ENCODE measurements at regions not wholly inside any gene's neighbourhood (a gene's known extent, or its start where the extent isn't known, plus 50 kb on each side); places are given as distances from the start of the nearest gene placed in this dataset.

GRCh38 chr22:22391543-22391942, 117.0 kb downstream of the ZNF280B start:
- no peaks in the 10 kb centered on the region for H3K4me1 ChIP-seq (ENCODE audit: control insufficient read depth in 2 of 2, insufficient read depth in 2 of 2, low read length in 2 of 2)
- H3K27me3 ChIP-seq (ENCODE audit: control insufficient read depth in 2 of 2, insufficient read depth in 2 of 2, low read length in 2 of 2): no peaks in the 10 kb centered on the region
- no peaks in the 10 kb centered on the region for H3K9me3 ChIP-seq (ENCODE audit: control insufficient read depth in 2 of 2, low read length in 2 of 2)
- H3K36me3 ChIP-seq (ENCODE audit: control insufficient read depth in 2 of 2, insufficient read depth in 2 of 2, low read length in 2 of 2): no peaks in the 10 kb centered on the region
- no peak overlapping the region for H3K27ac ChIP-seq (ENCODE audit: low read depth in 2 of 2, low read length in 2 of 2)
- no peak overlapping the region for H3K9ac ChIP-seq (ENCODE audit: low read depth in 1 of 2, low read length in 2 of 2)
- H3K4me3 ChIP-seq (ENCODE audit: low read length in 2 of 2): no peak overlapping the region

DNA sequence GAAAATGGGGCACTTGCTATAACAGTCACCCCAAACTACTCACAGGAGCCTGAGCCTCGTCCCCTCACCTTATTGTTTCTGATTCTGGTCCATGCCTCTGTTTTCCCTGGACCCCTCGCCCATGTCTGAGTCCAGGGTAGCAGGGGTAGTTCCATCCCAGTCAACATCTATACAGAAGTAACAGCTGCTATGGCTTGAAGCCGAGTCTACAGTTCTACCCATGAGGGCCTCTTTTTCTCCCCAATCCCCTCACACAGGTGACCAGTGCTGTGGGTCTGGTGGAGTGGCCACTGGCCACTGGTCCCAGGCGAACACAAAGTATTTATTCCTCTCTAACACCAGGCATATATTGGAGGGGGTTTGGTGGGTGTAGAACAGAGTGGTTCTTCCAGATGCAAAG, 116.4 kb downstream of the ZNF280B start:
- no peak overlapping the region for H3K4me3 ChIP-seq (ENCODE audit: low read length in 2 of 2)
- no peak overlapping the region for H3K27ac ChIP-seq (ENCODE audit: low read depth in 2 of 2, low read length in 2 of 2)
- no peaks in the 10 kb centered on the region for H3K27me3 ChIP-seq (ENCODE audit: control insufficient read depth in 2 of 2, insufficient read depth in 2 of 2, low read length in 2 of 2)
- no peaks in the 10 kb centered on the region for H3K4me1 ChIP-seq (ENCODE audit: control insufficient read depth in 2 of 2, insufficient read depth in 2 of 2, low read length in 2 of 2)
- no peaks in the 10 kb centered on the region for H3K9me3 ChIP-seq (ENCODE audit: control insufficient read depth in 2 of 2, low read length in 2 of 2)
- no peak overlapping the region for H3K9ac ChIP-seq (ENCODE audit: low read depth in 1 of 2, low read length in 2 of 2)
- no peaks in the 10 kb centered on the region for H3K36me3 ChIP-seq (ENCODE audit: control insufficient read depth in 2 of 2, insufficient read depth in 2 of 2, low read length in 2 of 2)

DNA sequence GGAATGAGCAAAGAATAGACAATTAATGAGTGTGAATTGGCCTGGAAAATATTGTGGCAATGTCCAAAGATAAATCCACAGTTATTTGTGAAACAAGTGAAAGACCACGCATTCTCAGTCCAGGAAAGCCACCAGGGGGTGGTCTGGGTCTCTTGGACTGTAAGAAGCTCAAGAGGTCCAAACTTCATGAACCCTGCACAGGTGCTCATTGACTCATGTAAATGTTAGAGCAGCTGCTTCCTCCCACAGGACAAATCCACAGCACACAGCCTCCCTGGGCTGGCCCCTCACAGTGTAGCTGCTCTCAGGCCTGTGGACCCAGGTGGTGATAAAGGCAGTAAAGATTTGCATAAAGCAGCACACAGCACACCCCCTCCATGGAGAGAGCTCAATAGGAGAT, 114.0 kb downstream of the ZNF280B start:
- no peaks in the 10 kb centered on the region for H3K27me3 ChIP-seq (ENCODE audit: control insufficient read depth in 2 of 2, insufficient read depth in 2 of 2, low read length in 2 of 2)

DNA sequence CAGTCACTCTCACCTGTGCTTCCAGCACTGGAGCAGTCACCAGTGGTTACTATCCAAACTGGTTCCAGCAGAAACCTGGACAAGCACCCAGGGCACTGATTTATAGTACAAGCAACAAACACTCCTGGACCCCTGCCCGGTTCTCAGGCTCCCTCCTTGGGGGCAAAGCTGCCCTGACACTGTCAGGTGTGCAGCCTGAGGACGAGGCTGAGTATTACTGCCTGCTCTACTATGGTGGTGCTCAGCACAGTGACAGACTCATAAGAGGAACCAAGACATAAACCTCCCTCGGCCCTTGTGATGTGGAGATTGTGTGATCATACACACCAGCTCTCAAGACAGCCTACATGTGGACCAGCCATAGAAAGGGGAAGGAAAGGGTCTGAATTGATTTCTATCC, 113.3 kb downstream of the ZNF280B start:
- Histone ChIP-seq H3K27me3 (ENCODE audit: control insufficient read depth in 2 of 2, insufficient read depth in 2 of 2, low read length in 2 of 2) (no peaks in the 10 kb centered on the region), H3K9ac (ENCODE audit: low read depth in 1 of 2, low read length in 2 of 2) (no peak overlapping the region), H3K27ac (ENCODE audit: low read depth in 2 of 2, low read length in 2 of 2) (no peak overlapping the region)

More for the DNA sequence above, 114.0 kb downstream of the ZNF280B start:
- Histone ChIP-seq H3K4me3 (ENCODE audit: low read length in 2 of 2) (no peak overlapping the region), H3K9ac (ENCODE audit: low read depth in 1 of 2, low read length in 2 of 2) (no peak overlapping the region), H3K27ac (ENCODE audit: low read depth in 2 of 2, low read length in 2 of 2) (no peak overlapping the region), H3K4me1 (ENCODE audit: control insufficient read depth in 2 of 2, insufficient read depth in 2 of 2, low read length in 2 of 2) (no peaks in the 10 kb centered on the region), H3K36me3 (ENCODE audit: control insufficient read depth in 2 of 2, insufficient read depth in 2 of 2, low read length in 2 of 2) (no peaks in the 10 kb centered on the region), H3K9me3 (ENCODE audit: control insufficient read depth in 2 of 2, low read length in 2 of 2) (no peaks in the 10 kb centered on the region)

DNA sequence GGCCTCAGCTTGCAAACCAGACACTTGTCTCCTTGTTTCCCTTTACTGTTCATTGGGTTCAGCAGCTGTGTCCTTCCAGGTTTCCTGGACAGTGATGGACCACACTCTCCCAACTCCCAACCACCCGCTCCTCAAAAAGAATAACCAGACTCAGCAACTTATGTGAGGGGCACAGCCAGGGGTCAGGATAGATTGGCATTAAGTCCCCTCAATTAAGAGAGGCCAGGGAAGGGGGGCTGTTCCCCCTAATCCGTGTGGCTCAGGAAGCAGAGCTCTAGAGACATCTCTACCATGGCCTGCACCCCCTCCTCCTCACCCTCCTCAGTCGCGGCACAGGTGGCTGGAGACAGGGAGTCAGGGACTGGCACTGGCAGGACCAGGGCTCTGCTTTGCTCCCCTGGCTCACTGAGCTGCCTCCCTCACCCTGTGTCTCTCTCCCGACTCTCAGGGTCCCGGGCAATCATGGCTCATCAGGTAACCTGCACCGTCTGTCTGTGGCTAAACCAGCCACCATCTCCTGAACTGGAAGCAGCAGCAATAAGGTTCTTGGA, 111.7 kb downstream of the ZNF280B start:
- Histone ChIP-seq H3K27ac (ENCODE audit: low read depth in 2 of 2, low read length in 2 of 2) (no peak overlapping the region), H3K4me1 (ENCODE audit: control insufficient read depth in 2 of 2, insufficient read depth in 2 of 2, low read length in 2 of 2) (no peaks in the 10 kb centered on the region), H3K9ac (ENCODE audit: low read depth in 1 of 2, low read length in 2 of 2) (no peak overlapping the region), H3K27me3 (ENCODE audit: control insufficient read depth in 2 of 2, insufficient read depth in 2 of 2, low read length in 2 of 2) (no peaks in the 10 kb centered on the region), H3K36me3 (ENCODE audit: control insufficient read depth in 2 of 2, insufficient read depth in 2 of 2, low read length in 2 of 2) (no peaks in the 10 kb centered on the region), H3K4me3 (ENCODE audit: low read length in 2 of 2) (no peak overlapping the region), H3K9me3 (ENCODE audit: control insufficient read depth in 2 of 2, low read length in 2 of 2) (no peaks in the 10 kb centered on the region)

More for the DNA sequence above, 113.3 kb downstream of the ZNF280B start:
- Histone ChIP-seq H3K4me1 (ENCODE audit: control insufficient read depth in 2 of 2, insufficient read depth in 2 of 2, low read length in 2 of 2) (no peaks in the 10 kb centered on the region), H3K36me3 (ENCODE audit: control insufficient read depth in 2 of 2, insufficient read depth in 2 of 2, low read length in 2 of 2) (no peaks in the 10 kb centered on the region), H3K4me3 (ENCODE audit: low read length in 2 of 2) (no peak overlapping the region), H3K9me3 (ENCODE audit: control insufficient read depth in 2 of 2, low read length in 2 of 2) (no peaks in the 10 kb centered on the region)

- no peak overlapping the region for H3K9ac ChIP-seq (ENCODE audit: low read depth in 1 of 2, low read length in 2 of 2)
- no peak overlapping the region for H3K4me3 ChIP-seq (ENCODE audit: low read length in 2 of 2)
- H3K4me1 ChIP-seq (ENCODE audit: control insufficient read depth in 2 of 2, insufficient read depth in 2 of 2, low read length in 2 of 2): no peaks in the 10 kb centered on the region
- H3K36me3 ChIP-seq (ENCODE audit: control insufficient read depth in 2 of 2, insufficient read depth in 2 of 2, low read length in 2 of 2): no peaks in the 10 kb centered on the region
- no peaks in the 10 kb centered on the region for H3K27me3 ChIP-seq (ENCODE audit: control insufficient read depth in 2 of 2, insufficient read depth in 2 of 2, low read length in 2 of 2)
- H3K9me3 ChIP-seq (ENCODE audit: control insufficient read depth in 2 of 2, low read length in 2 of 2): no peaks in the 10 kb centered on the region
- no peak overlapping the region for H3K27ac ChIP-seq (ENCODE audit: low read depth in 2 of 2, low read length in 2 of 2)
These were observed 111.2 kb downstream of the ZNF280B start for GRCh38 chr22:22397292-22397870.

DNA sequence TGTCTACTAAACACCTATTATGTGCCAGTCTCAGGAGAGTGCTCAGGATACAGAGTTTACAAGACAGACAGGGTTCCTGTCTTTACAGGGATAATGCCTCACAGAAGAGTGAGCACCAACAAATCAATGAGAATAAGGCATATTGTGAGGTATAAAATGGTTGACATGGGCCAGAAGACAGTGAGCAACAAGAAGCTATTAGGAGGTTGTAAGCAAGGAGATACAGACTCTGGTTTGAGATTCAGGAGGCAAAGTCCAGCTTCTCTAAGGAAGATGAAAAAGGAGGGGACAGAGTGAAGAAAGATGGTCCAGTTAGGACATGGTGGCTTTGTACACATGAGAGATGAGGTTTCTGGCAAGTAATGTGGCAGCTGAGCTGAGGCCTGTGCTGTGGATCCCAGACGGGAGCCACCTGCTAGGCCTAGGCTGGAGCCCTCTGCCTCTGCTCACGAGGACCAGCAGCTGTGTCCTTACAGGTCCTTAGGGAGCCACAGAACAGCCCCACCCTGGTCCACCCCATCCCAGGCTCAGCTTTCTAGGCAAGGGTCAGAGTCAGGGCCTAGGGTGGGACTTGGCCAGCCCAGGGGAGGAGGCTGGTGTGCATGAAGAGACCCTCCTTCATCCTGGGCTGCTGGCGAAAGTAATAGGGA, 110.5 kb downstream of the ZNF280B start:
- Histone ChIP-seq H3K9me3 (ENCODE audit: control insufficient read depth in 2 of 2, low read length in 2 of 2) (no peaks in the 10 kb centered on the region), H3K4me3 (ENCODE audit: low read length in 2 of 2) (no peak overlapping the region), H3K36me3 (ENCODE audit: control insufficient read depth in 2 of 2, insufficient read depth in 2 of 2, low read length in 2 of 2) (no peaks in the 10 kb centered on the region), H3K27ac (ENCODE audit: low read depth in 2 of 2, low read length in 2 of 2) (no peak overlapping the region), H3K4me1 (ENCODE audit: control insufficient read depth in 2 of 2, insufficient read depth in 2 of 2, low read length in 2 of 2) (no peaks in the 10 kb centered on the region), H3K27me3 (ENCODE audit: control insufficient read depth in 2 of 2, insufficient read depth in 2 of 2, low read length in 2 of 2) (no peaks in the 10 kb centered on the region), H3K9ac (ENCODE audit: low read depth in 1 of 2, low read length in 2 of 2) (no peak overlapping the region)

DNA sequence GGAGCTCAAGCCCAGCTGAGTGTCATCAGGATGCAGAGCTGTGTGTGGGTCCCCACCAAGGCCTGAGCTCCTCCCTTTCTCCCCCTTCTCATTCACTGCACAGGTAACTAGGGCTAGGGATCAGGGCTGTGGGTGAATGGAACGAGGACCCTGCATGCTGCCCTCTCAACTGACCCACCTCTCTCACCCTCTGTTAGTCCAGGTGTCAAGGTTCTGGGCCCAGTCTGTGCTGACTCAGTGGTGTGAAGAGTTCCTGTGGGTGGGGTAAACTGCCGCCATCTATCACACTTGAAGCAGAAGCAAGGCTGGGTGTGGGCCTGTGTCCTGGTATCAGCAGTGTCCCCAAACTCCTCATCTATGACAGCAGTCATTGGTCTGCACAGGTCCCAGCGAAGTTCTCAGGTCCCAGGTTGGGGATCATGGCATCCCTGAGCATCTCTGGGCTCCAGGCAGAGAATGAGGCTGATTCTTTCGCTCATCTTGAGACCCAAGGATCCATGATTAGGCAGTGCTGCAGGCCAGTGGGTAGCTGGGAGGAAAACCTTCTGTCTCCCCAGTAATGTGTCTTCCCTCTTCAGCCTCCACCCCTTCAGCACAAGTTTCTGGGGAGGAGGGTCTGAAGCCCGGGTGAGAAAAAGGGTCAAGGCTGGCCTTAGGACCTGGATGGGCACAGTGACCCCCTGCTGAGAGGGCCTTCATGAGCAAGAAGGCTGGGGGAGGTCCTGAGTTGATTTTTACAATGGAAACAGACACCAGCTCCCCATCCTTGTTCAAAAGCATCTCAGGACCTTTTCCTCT, 109.8 kb downstream of the ZNF280B start:
- no peaks in the 10 kb centered on the region for H3K4me1 ChIP-seq (ENCODE audit: control insufficient read depth in 2 of 2, insufficient read depth in 2 of 2, low read length in 2 of 2)
- no peak overlapping the region for H3K4me3 ChIP-seq (ENCODE audit: low read length in 2 of 2)
- no peaks in the 10 kb centered on the region for H3K27me3 ChIP-seq (ENCODE audit: control insufficient read depth in 2 of 2, insufficient read depth in 2 of 2, low read length in 2 of 2)
- H3K9me3 ChIP-seq (ENCODE audit: control insufficient read depth in 2 of 2, low read length in 2 of 2): no peaks in the 10 kb centered on the region
- H3K9ac ChIP-seq (ENCODE audit: low read depth in 1 of 2, low read length in 2 of 2): no peak overlapping the region
- no peaks in the 10 kb centered on the region for H3K36me3 ChIP-seq (ENCODE audit: control insufficient read depth in 2 of 2, insufficient read depth in 2 of 2, low read length in 2 of 2)
- no peak overlapping the region for H3K27ac ChIP-seq (ENCODE audit: low read depth in 2 of 2, low read length in 2 of 2)

GRCh38 chr22:22400099-22400498, 108.4 kb downstream of the ZNF280B start:
- Histone ChIP-seq H3K36me3 (ENCODE audit: control insufficient read depth in 2 of 2, insufficient read depth in 2 of 2, low read length in 2 of 2) (no peaks in the 10 kb centered on the region), H3K27me3 (ENCODE audit: control insufficient read depth in 2 of 2, insufficient read depth in 2 of 2, low read length in 2 of 2) (no peaks in the 10 kb centered on the region), H3K9me3 (ENCODE audit: control insufficient read depth in 2 of 2, low read length in 2 of 2) (no peaks in the 10 kb centered on the region), H3K9ac (ENCODE audit: low read depth in 1 of 2, low read length in 2 of 2) (no peak overlapping the region), H3K4me1 (ENCODE audit: control insufficient read depth in 2 of 2, insufficient read depth in 2 of 2, low read length in 2 of 2) (no peaks in the 10 kb centered on the region), H3K27ac (ENCODE audit: low read depth in 2 of 2, low read length in 2 of 2) (no peak overlapping the region), H3K4me3 (ENCODE audit: low read length in 2 of 2) (no peak overlapping the region)

- H3K9ac ChIP-seq (ENCODE audit: low read depth in 1 of 2, low read length in 2 of 2): no peak overlapping the region
- H3K9me3 ChIP-seq (ENCODE audit: control insufficient read depth in 2 of 2, low read length in 2 of 2): no peaks in the 10 kb centered on the region
- no peak overlapping the region for H3K4me3 ChIP-seq (ENCODE audit: low read length in 2 of 2)
- no peak overlapping the region for H3K27ac ChIP-seq (ENCODE audit: low read depth in 2 of 2, low read length in 2 of 2)
- no peaks in the 10 kb centered on the region for H3K4me1 ChIP-seq (ENCODE audit: control insufficient read depth in 2 of 2, insufficient read depth in 2 of 2, low read length in 2 of 2)
- H3K36me3 ChIP-seq (ENCODE audit: control insufficient read depth in 2 of 2, insufficient read depth in 2 of 2, low read length in 2 of 2): no peaks in the 10 kb centered on the region
- H3K27me3 ChIP-seq (ENCODE audit: control insufficient read depth in 2 of 2, insufficient read depth in 2 of 2, low read length in 2 of 2): no peaks in the 10 kb centered on the region
These were observed 107.6 kb downstream of the ZNF280B start for GRCh38 chr22:22400964-22401363.

All from mucosa of rectum (tissue), 2 donors.